ENCODE measurements at regions not wholly inside any gene's neighbourhood (a gene's known extent, or its start where the extent isn't known, plus 50 kb on each side); places are given as distances from the start of the nearest gene placed in this dataset.

DNA sequence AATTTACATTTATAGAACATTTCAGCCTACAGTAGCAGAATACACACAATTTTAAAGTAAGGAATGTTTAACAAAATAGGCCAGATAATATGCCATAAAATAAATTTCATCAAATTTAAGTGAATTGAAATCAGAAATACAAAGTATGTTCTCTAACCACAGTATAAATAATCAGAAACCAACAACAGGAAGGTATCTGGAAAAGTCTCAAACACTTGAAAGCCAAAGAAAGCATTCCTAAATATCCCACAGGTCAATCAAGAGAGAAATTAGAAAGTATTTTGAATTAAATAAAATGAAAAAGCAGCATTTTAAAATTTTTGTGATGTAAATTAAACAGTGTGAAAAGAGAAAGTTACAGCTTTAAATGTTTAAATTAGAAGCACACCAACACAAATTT, 899.2 kb downstream of the PDHA2 start:
- H3K27ac Mint-ChIP-seq: no peak overlapping the region
- H3K9me3 Mint-ChIP-seq: peaks cover 32% of the 10 kb centered on the region
- no peaks in the 10 kb centered on the region for H3K27me3 Mint-ChIP-seq (ENCODE audit: insufficient read depth)
- TF ChIP-seq CTCF (IDR thresholded peaks at IDR 0.05): no peak
- H3K4me3 Mint-ChIP-seq: no peak overlapping the region
- H3K36me3 Mint-ChIP-seq (ENCODE audit: low read depth): no peaks in the 10 kb centered on the region
- DNase-seq: no peak
- H3K4me1 Mint-ChIP-seq (ENCODE audit: low read depth): no peaks in the 10 kb centered on the region

DNA sequence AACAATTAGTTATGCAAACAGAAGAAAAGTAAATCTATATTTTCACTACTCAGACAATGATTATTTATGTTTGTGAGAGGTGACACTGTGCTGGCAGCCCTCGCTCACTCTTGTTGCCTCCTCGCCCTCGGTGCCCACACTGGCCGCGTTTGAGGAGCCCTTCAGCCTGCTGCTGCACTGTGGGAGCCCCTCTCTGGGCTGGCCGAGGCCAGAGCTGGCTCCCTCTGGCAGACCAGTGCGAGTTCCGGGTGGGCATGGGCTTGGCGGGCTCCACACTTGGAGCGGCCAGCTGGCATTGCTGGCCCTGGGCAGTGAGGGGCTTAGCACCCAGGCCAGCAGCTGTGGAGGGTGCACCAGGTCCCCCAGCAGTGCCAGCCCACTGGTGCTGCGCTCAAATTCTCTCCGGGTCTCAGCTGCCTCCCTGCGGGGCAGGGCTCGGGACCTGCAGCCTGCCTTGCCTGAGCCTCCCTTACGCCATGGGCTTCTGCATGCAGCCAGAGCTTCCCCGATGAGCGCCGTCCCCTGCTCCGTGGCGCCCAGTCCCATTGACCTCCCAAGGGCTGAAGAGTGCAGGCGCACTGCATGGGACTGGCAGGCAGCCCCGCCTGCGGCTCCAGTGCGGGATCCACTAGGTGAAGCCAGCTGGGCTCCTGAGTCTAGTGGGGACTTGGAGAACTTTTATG, 902.6 kb downstream of the PDHA2 start:
- DNase-seq: no peak
- no peak for TF ChIP-seq CTCF (IDR thresholded peaks at IDR 0.05)
- no peaks in the 10 kb centered on the region for H3K36me3 Mint-ChIP-seq (ENCODE audit: low read depth)
- H3K27me3 Mint-ChIP-seq (ENCODE audit: insufficient read depth): no peaks in the 10 kb centered on the region
- peaks cover 40% of the 10 kb centered on the region for H3K9me3 Mint-ChIP-seq
- no peaks in the 10 kb centered on the region for H3K4me1 Mint-ChIP-seq (ENCODE audit: low read depth)
- no peak overlapping the region for H3K27ac Mint-ChIP-seq
- no peak overlapping the region for H3K4me3 Mint-ChIP-seq

- Mint-ChIP-seq H3K27ac (no peak overlapping the region), H3K9me3 (peaks cover 51% of the 10 kb centered on the region), H3K36me3 (ENCODE audit: low read depth) (no peaks in the 10 kb centered on the region), H3K4me1 (ENCODE audit: low read depth) (no peaks in the 10 kb centered on the region), H3K4me3 (no peak overlapping the region), H3K27me3 (ENCODE audit: insufficient read depth) (no peaks in the 10 kb centered on the region)
- no peak for DNase-seq
- TF ChIP-seq CTCF (IDR thresholded peaks at IDR 0.05): no peak
Measured at GRCh38 chr4:96744676-96745075, 904.8 kb downstream of the PDHA2 start.

DNA sequence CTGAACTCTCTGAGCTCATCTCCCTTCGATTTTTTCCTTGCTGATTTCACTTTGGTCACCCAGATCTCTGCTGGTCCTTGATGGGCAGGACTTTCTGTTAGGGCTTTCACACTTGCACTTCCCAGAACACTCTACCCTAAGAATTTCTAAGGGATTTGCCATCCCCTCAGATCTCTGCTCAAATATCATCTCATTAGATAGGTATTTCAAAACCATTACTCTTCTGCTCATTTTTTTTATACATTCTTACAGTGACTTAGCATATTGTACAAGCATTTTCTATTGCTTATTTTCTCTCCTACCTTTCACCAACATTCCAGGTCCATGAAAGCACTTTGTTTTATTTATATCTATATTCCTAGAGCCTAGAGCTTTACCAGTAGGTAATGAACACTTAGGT, 913.3 kb downstream of the PDHA2 start:
- H3K9me3 Mint-ChIP-seq: peaks cover 33% of the 10 kb centered on the region
- H3K27ac Mint-ChIP-seq: no peak overlapping the region
- H3K27me3 Mint-ChIP-seq (ENCODE audit: insufficient read depth): no peaks in the 10 kb centered on the region
- DNase-seq: no peak
- H3K4me1 Mint-ChIP-seq (ENCODE audit: low read depth): no peaks in the 10 kb centered on the region
- H3K36me3 Mint-ChIP-seq (ENCODE audit: low read depth): no peaks in the 10 kb centered on the region
- no peak for TF ChIP-seq CTCF (IDR thresholded peaks at IDR 0.05)
- no peak overlapping the region for H3K4me3 Mint-ChIP-seq

DNA sequence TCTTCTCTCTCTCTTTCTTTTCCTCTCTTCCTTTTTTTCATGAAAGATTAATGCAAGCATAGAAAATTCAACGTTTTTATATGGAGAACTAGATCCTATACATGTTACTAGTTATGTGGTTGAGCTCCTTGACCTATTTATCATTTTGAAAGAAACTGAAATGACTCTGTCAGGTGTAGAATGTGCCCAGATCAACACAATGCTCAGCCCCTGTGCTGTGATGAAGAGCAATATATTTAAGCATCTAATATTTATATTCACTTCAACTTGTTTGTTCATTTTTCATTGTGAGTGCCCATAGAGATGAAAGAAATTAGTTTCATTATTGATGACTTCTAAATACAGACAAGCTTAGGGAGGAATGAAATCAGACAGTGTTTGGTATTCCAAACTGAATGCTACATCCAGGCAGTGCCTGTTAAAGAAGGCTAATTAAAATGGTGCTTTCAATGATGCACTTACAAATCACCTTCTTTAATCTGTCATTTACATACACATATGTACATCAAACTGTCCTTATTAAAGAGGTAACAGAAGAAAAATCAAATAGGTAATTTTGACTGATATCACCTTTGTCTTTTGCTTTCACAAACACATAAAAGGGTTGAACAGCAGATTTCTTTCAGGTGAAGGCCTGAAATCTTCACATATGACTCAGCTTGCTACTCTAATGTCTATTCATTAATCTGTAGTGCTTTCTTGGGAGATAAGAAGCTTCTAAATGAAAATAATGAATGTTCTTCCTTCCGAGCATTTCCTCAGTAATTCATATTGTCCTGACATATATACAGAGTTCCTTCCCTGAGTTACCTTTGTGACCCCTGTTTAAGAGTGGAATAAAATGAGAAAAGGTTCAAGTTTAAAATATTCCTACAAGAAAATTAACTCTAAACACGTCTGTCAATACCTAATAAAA, 915.9 kb downstream of the PDHA2 start:
- H3K9me3 Mint-ChIP-seq: peaks cover 11% of the 10 kb centered on the region
- no peaks in the 10 kb centered on the region for H3K36me3 Mint-ChIP-seq (ENCODE audit: low read depth)
- H3K4me1 Mint-ChIP-seq (ENCODE audit: low read depth): no peaks in the 10 kb centered on the region
- no peak overlapping the region for H3K4me3 Mint-ChIP-seq
- no peaks in the 10 kb centered on the region for H3K27me3 Mint-ChIP-seq (ENCODE audit: insufficient read depth)
- DNase-seq: no peak
- TF ChIP-seq CTCF (IDR thresholded peaks at IDR 0.05): no peak
- no peak overlapping the region for H3K27ac Mint-ChIP-seq
